ENCODE measurements at regions not wholly inside any gene's neighbourhood (a gene's known extent, or its start where the extent isn't known, plus 50 kb on each side); places are given as distances from the start of the nearest gene placed in this dataset.

- WGBS, 2 donors (ENCODE audit: extremely low coverage in 2 of 2, insufficient read length in 2 of 2, insufficient replicate concordance in 1 of 2) = no CpG with 5 or more reads among the region's 1 CpG
- H3K4ac ChIP-seq (ENCODE audit: low read length) = no peak overlapping the region
- H3K27ac ChIP-seq (replicated peaks; ENCODE audit: low read length) = no peak overlapping the region
- no peak overlapping the region for H2BK5ac ChIP-seq (ENCODE audit: low read length)
- H4K8ac ChIP-seq (ENCODE audit: low read depth, low read length) = no peak overlapping the region
- peaks cover 0 to 5% of the 10 kb centered on the region in 2 donors for H3K9me3 ChIP-seq (replicated peaks in 1 of 2; ENCODE audit: control insufficient read depth in 2 of 2, insufficient read depth in 1 of 2, low read depth in 1 of 2, low read length in 2 of 2)
- no peak overlapping the region for H2BK12ac ChIP-seq (ENCODE audit: low read length)
- no peaks in the 10 kb centered on the region for H3K79me1 ChIP-seq (ENCODE audit: low read depth, low read length)
- no peak overlapping the region for H2BK15ac ChIP-seq (ENCODE audit: low read length)
- no peak overlapping the region for H3K9ac ChIP-seq (ENCODE audit: low read depth, low read length, poor library complexity)
- no peak overlapping the region for H4K91ac ChIP-seq (ENCODE audit: low read depth, low read length, poor library complexity)
- no peak overlapping the region for H2BK120ac ChIP-seq (ENCODE audit: low read depth, low read length)
- H2AFZ ChIP-seq (ENCODE audit: low read length) = no peak overlapping the region
- peaks cover 0 to 1% of the 10 kb centered on the region in 2 donors for H3K4me1 ChIP-seq (ENCODE audit: control insufficient read depth in 2 of 2, insufficient read depth in 1 of 2, low read depth in 1 of 2, low read length in 2 of 2)
- no peak overlapping the region for H3K23ac ChIP-seq (ENCODE audit: low read depth, low read length, poor library complexity)
- H3K18ac ChIP-seq (ENCODE audit: low read length) = no peak overlapping the region
- H3K36me3 ChIP-seq (replicated peaks in 1 of 2; ENCODE audit: control insufficient read depth in 2 of 2, insufficient read depth in 2 of 2, low read length in 2 of 2) = no peaks in the 10 kb centered on the region
- no peaks in the 10 kb centered on the region for H3K27me3 ChIP-seq (ENCODE audit: control insufficient read depth in 3 of 3, insufficient read depth in 3 of 3, low read depth in 1 of 3, low read length in 3 of 3)
- H3K4me2 ChIP-seq (ENCODE audit: insufficient read depth, low read length, poor library complexity, severe bottlenecking) = no peak overlapping the region
- H2AK5ac ChIP-seq (ENCODE audit: low read depth, low read length) = no peak overlapping the region
- no peak for DNase-seq (ENCODE audit: low spot score)
- no peak overlapping the region for H3K14ac ChIP-seq (ENCODE audit: low read length)
- no peak overlapping the region for H3K4me3 ChIP-seq (ENCODE audit: low read length in 2 of 2)
These were observed 323.6 kb upstream of the TNP1 start for GRCh38 chr2:217183471-217183870.

- Histone ChIP-seq H2AK5ac (ENCODE audit: low read depth, low read length) (no peak overlapping the region), H3K27me3 (ENCODE audit: control insufficient read depth in 3 of 3, insufficient read depth in 3 of 3, low read depth in 1 of 3, low read length in 3 of 3) (no peaks in the 10 kb centered on the region), H3K4me1 (ENCODE audit: control insufficient read depth in 2 of 2, insufficient read depth in 1 of 2, low read depth in 1 of 2, low read length in 2 of 2) (peaks cover 0 to 1% of the 10 kb centered on the region in 2 donors), H4K91ac (ENCODE audit: low read depth, low read length, poor library complexity) (no peak overlapping the region), H2BK12ac (ENCODE audit: low read length) (no peak overlapping the region), H3K18ac (ENCODE audit: low read length) (no peak overlapping the region), H2BK15ac (ENCODE audit: low read length) (no peak overlapping the region), H3K27ac (replicated peaks; ENCODE audit: low read length) (no peak overlapping the region), H2BK5ac (ENCODE audit: low read length) (no peak overlapping the region), H3K4me3 (ENCODE audit: low read length in 2 of 2) (no peak overlapping the region), H3K9ac (ENCODE audit: low read depth, low read length, poor library complexity) (no peak overlapping the region), H4K8ac (ENCODE audit: low read depth, low read length) (no peak overlapping the region), H3K36me3 (replicated peaks in 1 of 2; ENCODE audit: control insufficient read depth in 2 of 2, insufficient read depth in 2 of 2, low read length in 2 of 2) (no peaks in the 10 kb centered on the region), H3K4ac (ENCODE audit: low read length) (no peak overlapping the region), H3K4me2 (ENCODE audit: insufficient read depth, low read length, poor library complexity, severe bottlenecking) (no peak overlapping the region), H2AFZ (ENCODE audit: low read length) (peak overlapping the region; percentile 12), H3K23ac (ENCODE audit: low read depth, low read length, poor library complexity) (no peak overlapping the region), H3K9me3 (replicated peaks in 1 of 2; ENCODE audit: control insufficient read depth in 2 of 2, insufficient read depth in 1 of 2, low read depth in 1 of 2, low read length in 2 of 2) (peaks cover 0 to 5% of the 10 kb centered on the region in 2 donors), H3K79me1 (ENCODE audit: low read depth, low read length) (no peaks in the 10 kb centered on the region), H3K14ac (ENCODE audit: low read length) (no peak overlapping the region), H2BK120ac (ENCODE audit: low read depth, low read length) (no peak overlapping the region)
- DNase-seq (ENCODE audit: low spot score) = no peak
- no CpG with 5 or more reads among the region's 3 CpGs for WGBS, 2 donors (ENCODE audit: extremely low coverage in 2 of 2, insufficient read length in 2 of 2, insufficient replicate concordance in 1 of 2)
These were observed 323.1 kb upstream of the TNP1 start for GRCh38 chr2:217182926-217183325.

- H3K4me2 ChIP-seq (ENCODE audit: insufficient read depth, low read length, poor library complexity, severe bottlenecking) = no peak overlapping the region
- H2BK120ac ChIP-seq (ENCODE audit: low read depth, low read length) = no peak overlapping the region
- no peak for DNase-seq (ENCODE audit: low spot score)
- no peak overlapping the region for H3K4ac ChIP-seq (ENCODE audit: low read length)
- no peaks in the 10 kb centered on the region for H3K27me3 ChIP-seq (ENCODE audit: control insufficient read depth in 3 of 3, insufficient read depth in 3 of 3, low read depth in 1 of 3, low read length in 3 of 3)
- peaks cover 0 to 12% of the 10 kb centered on the region in 2 donors for H3K9me3 ChIP-seq (replicated peaks in 1 of 2; ENCODE audit: control insufficient read depth in 2 of 2, insufficient read depth in 1 of 2, low read depth in 1 of 2, low read length in 2 of 2)
- no peak overlapping the region for H2AFZ ChIP-seq (ENCODE audit: low read length)
- H4K8ac ChIP-seq (ENCODE audit: low read depth, low read length) = no peak overlapping the region
- no peak overlapping the region for H3K18ac ChIP-seq (ENCODE audit: low read length)
- H3K79me1 ChIP-seq (ENCODE audit: low read depth, low read length) = no peaks in the 10 kb centered on the region
- no peak overlapping the region for H2BK15ac ChIP-seq (ENCODE audit: low read length)
- no peak overlapping the region for H3K23ac ChIP-seq (ENCODE audit: low read depth, low read length, poor library complexity)
- H3K27ac ChIP-seq (replicated peaks; ENCODE audit: low read length) = no peak overlapping the region
- H3K9ac ChIP-seq (ENCODE audit: low read depth, low read length, poor library complexity) = no peak overlapping the region
- no peaks in the 10 kb centered on the region for H3K36me3 ChIP-seq (replicated peaks in 1 of 2; ENCODE audit: control insufficient read depth in 2 of 2, insufficient read depth in 2 of 2, low read length in 2 of 2)
- H2BK12ac ChIP-seq (ENCODE audit: low read length) = no peak overlapping the region
- peaks cover 0 to 1% of the 10 kb centered on the region in 2 donors for H3K4me1 ChIP-seq (ENCODE audit: control insufficient read depth in 2 of 2, insufficient read depth in 1 of 2, low read depth in 1 of 2, low read length in 2 of 2)
- H3K14ac ChIP-seq (ENCODE audit: low read length) = no peak overlapping the region
- H4K91ac ChIP-seq (ENCODE audit: low read depth, low read length, poor library complexity) = no peak overlapping the region
- no peak overlapping the region for H3K4me3 ChIP-seq (ENCODE audit: low read length in 2 of 2)
- no peak overlapping the region for H2BK5ac ChIP-seq (ENCODE audit: low read length)
- no peak overlapping the region for H2AK5ac ChIP-seq (ENCODE audit: low read depth, low read length)
These were observed 321.6 kb upstream of the TNP1 start for GRCh38 chr2:217181512-217181911.

- no peak overlapping the region for H2AFZ ChIP-seq (ENCODE audit: low read length)
- no peak overlapping the region for H4K91ac ChIP-seq (ENCODE audit: low read depth, low read length, poor library complexity)
- no peak overlapping the region for H3K9ac ChIP-seq (ENCODE audit: low read depth, low read length, poor library complexity)
- H3K14ac ChIP-seq (ENCODE audit: low read length) = no peak overlapping the region
- H3K18ac ChIP-seq (ENCODE audit: low read length) = no peak overlapping the region
- no peak overlapping the region for H2AK5ac ChIP-seq (ENCODE audit: low read depth, low read length)
- H3K23ac ChIP-seq (ENCODE audit: low read depth, low read length, poor library complexity) = no peak overlapping the region
- no peaks in the 10 kb centered on the region for H3K36me3 ChIP-seq (replicated peaks in 1 of 2; ENCODE audit: control insufficient read depth in 2 of 2, insufficient read depth in 2 of 2, low read length in 2 of 2)
- no peak overlapping the region for H2BK15ac ChIP-seq (ENCODE audit: low read length)
- H4K8ac ChIP-seq (ENCODE audit: low read depth, low read length) = no peak overlapping the region
- no peak overlapping the region for H3K4ac ChIP-seq (ENCODE audit: low read length)
- WGBS, 2 donors (ENCODE audit: extremely low coverage in 2 of 2, insufficient read length in 2 of 2, insufficient replicate concordance in 1 of 2) = no CpG with 5 or more reads among the region's 2 CpGs
- no peak overlapping the region for H2BK12ac ChIP-seq (ENCODE audit: low read length)
- no peak overlapping the region for H3K4me3 ChIP-seq (ENCODE audit: low read length in 2 of 2)
- peaks cover 0 to 1% of the 10 kb centered on the region in 2 donors for H3K4me1 ChIP-seq (ENCODE audit: control insufficient read depth in 2 of 2, insufficient read depth in 1 of 2, low read depth in 1 of 2, low read length in 2 of 2)
- no peak overlapping the region for H3K4me2 ChIP-seq (ENCODE audit: insufficient read depth, low read length, poor library complexity, severe bottlenecking)
- peaks cover 0 to 26% of the 10 kb centered on the region in 2 donors for H3K9me3 ChIP-seq (replicated peaks in 1 of 2; ENCODE audit: control insufficient read depth in 2 of 2, insufficient read depth in 1 of 2, low read depth in 1 of 2, low read length in 2 of 2)
- no peak for DNase-seq (ENCODE audit: low spot score)
- no peaks in the 10 kb centered on the region for H3K27me3 ChIP-seq (ENCODE audit: control insufficient read depth in 3 of 3, insufficient read depth in 3 of 3, low read depth in 1 of 3, low read length in 3 of 3)
- H3K79me1 ChIP-seq (ENCODE audit: low read depth, low read length) = no peaks in the 10 kb centered on the region
- H2BK120ac ChIP-seq (ENCODE audit: low read depth, low read length) = no peak overlapping the region
- H2BK5ac ChIP-seq (ENCODE audit: low read length) = no peak overlapping the region
- no peak overlapping the region for H3K27ac ChIP-seq (replicated peaks; ENCODE audit: low read length)
These were observed 320.0 kb upstream of the TNP1 start for GRCh38 chr2:217179854-217180253.

Data from neuronal stem cell (in vitro differentiated cells).